ENCODE measurements at regions not wholly inside any gene's neighbourhood (a gene's known extent, or its start where the extent isn't known, plus 50 kb on each side); places are given as distances from the start of the nearest gene placed in this dataset.

GRCh38 chr14:55979781-55980180 is 138.4 kb upstream of the PELI2 start:
- H3K27me3 ChIP-seq (ENCODE audit: control insufficient read depth, insufficient read depth, low read length, poor library complexity, severe bottlenecking) = no peaks in the 10 kb centered on the region
- no peaks in the 10 kb centered on the region for H3K4me1 ChIP-seq (ENCODE audit: control insufficient read depth, insufficient read depth, low read length)
- H3K4me1 Mint-ChIP-seq = no peaks in the 10 kb centered on the region
- no peak for TF ChIP-seq CTCF (conservative IDR thresholded peaks at IDR 0.05)
- no peak for DNase-seq
- H3K4me3 Mint-ChIP-seq = no peak overlapping the region
- peaks cover 2% of the 10 kb centered on the region for H3K9me3 Mint-ChIP-seq
- 100% methylated on average over 1 of the region's 1 CpG; no CpG with 5 or more reads in 1 of the 2 experiments for WGBS, 2 experiments (ENCODE audit: insufficient coverage in 1 of 2, insufficient read length in 1 of 2)
- H3K27ac ChIP-seq (ENCODE audit: low read depth, low read length) = no peak overlapping the region
- no peak overlapping the region for H3K4me3 ChIP-seq (ENCODE audit: low read length)
- no peak overlapping the region for H3K27ac Mint-ChIP-seq
- no peaks in the 10 kb centered on the region for H3K27me3 Mint-ChIP-seq (ENCODE audit: insufficient read depth)
- H3K9ac ChIP-seq (ENCODE audit: extremely low read depth, low read length, poor library complexity, severe bottlenecking) = no peak overlapping the region
- H3K36me3 Mint-ChIP-seq (ENCODE audit: low read depth) = no peaks in the 10 kb centered on the region
- no peaks in the 10 kb centered on the region for H3K9me3 ChIP-seq (ENCODE audit: control insufficient read depth, low read length)
- no peaks in the 10 kb centered on the region for H3K36me3 ChIP-seq (ENCODE audit: control insufficient read depth, insufficient read depth, low read length)

- no peaks in the 10 kb centered on the region for H3K9me3 ChIP-seq (ENCODE audit: control insufficient read depth, low read length)
- no peak overlapping the region for H3K4me3 ChIP-seq (ENCODE audit: low read length)
- Mint-ChIP-seq H3K36me3 (ENCODE audit: low read depth) (no peaks in the 10 kb centered on the region), H3K27me3 (ENCODE audit: insufficient read depth) (no peaks in the 10 kb centered on the region), H3K4me1 (no peaks in the 10 kb centered on the region), H3K27ac (no peak overlapping the region), H3K4me3 (no peak overlapping the region), H3K9me3 (peaks cover 2% of the 10 kb centered on the region)
- H3K9ac ChIP-seq (ENCODE audit: extremely low read depth, low read length, poor library complexity, severe bottlenecking) = no peak overlapping the region
- no peak overlapping the region for H3K27ac ChIP-seq (ENCODE audit: low read depth, low read length)
- DNase-seq = no peak
- H3K36me3 ChIP-seq (ENCODE audit: control insufficient read depth, insufficient read depth, low read length) = no peaks in the 10 kb centered on the region
- H3K4me1 ChIP-seq (ENCODE audit: control insufficient read depth, insufficient read depth, low read length) = no peaks in the 10 kb centered on the region
- TF ChIP-seq CTCF (conservative IDR thresholded peaks at IDR 0.05) = no peak
- no peaks in the 10 kb centered on the region for H3K27me3 ChIP-seq (ENCODE audit: control insufficient read depth, insufficient read depth, low read length, poor library complexity, severe bottlenecking)
Measured at GRCh38 chr14:55980970-55981369, 137.2 kb upstream of the PELI2 start.

GRCh38 chr14:55986069-55986468 is 132.1 kb upstream of the PELI2 start:
- H3K27ac Mint-ChIP-seq = no peak overlapping the region
- no peaks in the 10 kb centered on the region for H3K36me3 Mint-ChIP-seq (ENCODE audit: low read depth)
- DNase-seq = no peak
- Histone ChIP-seq H3K27ac (ENCODE audit: low read depth, low read length) (no peak overlapping the region), H3K9ac (ENCODE audit: extremely low read depth, low read length, poor library complexity, severe bottlenecking) (no peak overlapping the region), H3K9me3 (ENCODE audit: control insufficient read depth, low read length) (no peaks in the 10 kb centered on the region), H3K36me3 (ENCODE audit: control insufficient read depth, insufficient read depth, low read length) (no peaks in the 10 kb centered on the region), H3K4me3 (ENCODE audit: low read length) (no peak overlapping the region), H3K4me1 (ENCODE audit: control insufficient read depth, insufficient read depth, low read length) (no peaks in the 10 kb centered on the region), H3K27me3 (ENCODE audit: control insufficient read depth, insufficient read depth, low read length, poor library complexity, severe bottlenecking) (no peaks in the 10 kb centered on the region)
- H3K4me1 Mint-ChIP-seq = no peaks in the 10 kb centered on the region
- WGBS, 2 experiments (ENCODE audit: insufficient coverage in 1 of 2, insufficient read length in 1 of 2) = 77% methylated on average over 2 of the region's 2 CpGs; no CpG with 5 or more reads in 1 of the 2 experiments
- H3K9me3 Mint-ChIP-seq = peaks cover 5% of the 10 kb centered on the region
- no peak for TF ChIP-seq CTCF (conservative IDR thresholded peaks at IDR 0.05)
- no peak overlapping the region for H3K4me3 Mint-ChIP-seq
- H3K27me3 Mint-ChIP-seq (ENCODE audit: insufficient read depth) = no peaks in the 10 kb centered on the region
